NCI-H446 treated with DMSO at 0.1 percent for 48 hours (cell line): ENCODE measurements at regions not wholly inside any gene's neighbourhood (a gene's known extent, or its start where the extent isn't known, plus 50 kb on each side); places are given as distances from the start of the nearest gene placed in this dataset.
"Not testable (repeated sequence)": the region's sequence is repeated elsewhere in the genome, so short reads cannot be mapped to it uniquely, and the experiment has no call there.

Experiments
- DNase-seq: peaks from one replicate; lab custom pipeline; 2025; lab: John Stamatoyannopoulos, UW

- DNase-seq: not testable (repeated sequence)
Observed at GRCh38 chr14:37786114-37786625, 190.7 kb downstream of the TTC6 start.

- DNase-seq: no peak
Observed at GRCh38 chr14:37787879-37788494, 192.6 kb downstream of the TTC6 start.

- no peak for DNase-seq
Observed at GRCh38 chr14:37791384-37792036, 196.1 kb downstream of the TTC6 start.

- DNase-seq: no peak
Observed at GRCh38 chr14:37792124-37792523, 196.7 kb downstream of the TTC6 start.

GRCh38 chr14:37796703-37797416 is 201.4 kb downstream of the TTC6 start:
- no peak for DNase-seq

- DNase-seq: no peak
Observed at GRCh38 chr14:37797675-37798074, 202.2 kb downstream of the TTC6 start.

GRCh38 chr14:37807722-37808121 is 212.3 kb downstream of the TTC6 start:
- no peak for DNase-seq

- no peak for DNase-seq
Observed at GRCh38 chr14:37810094-37810801, 214.8 kb downstream of the TTC6 start.

GRCh38 chr14:37813732-37814131 is 218.3 kb downstream of the TTC6 start:
- no peak for DNase-seq

GRCh38 chr14:37816135-37816534 is 220.7 kb downstream of the TTC6 start:
- DNase-seq: no peak

GRCh38 chr14:37816743-37817295 is 221.4 kb downstream of the TTC6 start:
- DNase-seq: no peak

- DNase-seq: no peak
Observed at GRCh38 chr14:37819155-37820015, 224.0 kb downstream of the TTC6 start.

GRCh38 chr14:37820810-37821209 is 225.4 kb downstream of the TTC6 start:
- DNase-seq: not testable (repeated sequence)

- DNase-seq: peak; percentile 27
Observed at GRCh38 chr14:37824939-37825712, 229.7 kb downstream of the TTC6 start.

GRCh38 chr14:37826869-37827268 is 231.4 kb downstream of the TTC6 start:
- no peak for DNase-seq

GRCh38 chr14:37830271-37830670 is 234.8 kb downstream of the TTC6 start:
- DNase-seq: no peak

- no peak for DNase-seq
Observed at GRCh38 chr14:37834275-37834674, 238.8 kb downstream of the TTC6 start.

GRCh38 chr14:37838778-37839177 is 243.3 kb downstream of the TTC6 start:
- not testable (repeated sequence) for DNase-seq

GRCh38 chr14:37841039-37841438 is 245.6 kb downstream of the TTC6 start:
- DNase-seq: not testable (repeated sequence)

- DNase-seq: no peak
Observed at GRCh38 chr14:37842106-37842505, 246.7 kb downstream of the TTC6 start.
